Mucosa of rectum (tissue), 2 donors: ENCODE measurements at regions not wholly inside any gene's neighbourhood (a gene's known extent, or its start where the extent isn't known, plus 50 kb on each side); places are given as distances from the start of the nearest gene placed in this dataset.

Experiments
- H3K27ac ChIP-seq, 2 donors: one replicate each; pipeline ENCODE4 v1.7.0; 2013; ENCODE audit warnings: inconsistent platforms in 2 of 2, low read depth in 2 of 2, low read length in 2 of 2
- H3K27me3 ChIP-seq, 2 donors: one replicate each; pipeline ENCODE4 v1.7.0; 2013; ENCODE audit warnings: low read length in 2 of 2; ENCODE audit not compliant: control insufficient read depth in 2 of 2, insufficient read depth in 2 of 2
- H3K36me3 ChIP-seq, 2 donors: one replicate each; pipeline ENCODE4 v1.7.0; 2013; ENCODE audit warnings: low read length in 2 of 2; ENCODE audit not compliant: control insufficient read depth in 2 of 2, insufficient read depth in 2 of 2
- H3K4me1 ChIP-seq, 2 donors: one replicate each; pipeline ENCODE4 v1.7.0; 2013; ENCODE audit warnings: low read length in 2 of 2, mild to moderate bottlenecking in 1 of 2; ENCODE audit not compliant: control insufficient read depth in 2 of 2, insufficient read depth in 2 of 2
- H3K4me3 ChIP-seq, 2 donors: one replicate each; pipeline ENCODE4 v1.7.0; 2013; ENCODE audit warnings: low read length in 2 of 2
- H3K9ac ChIP-seq, 2 donors: one replicate each; pipeline ENCODE4 v1.7.0; 2013; ENCODE audit warnings: low read length in 2 of 2, low read depth in 1 of 2, mild to moderate bottlenecking in 1 of 2
- H3K9me3 ChIP-seq, 2 donors: one replicate each; pipeline ENCODE4 v1.7.0; 2013; ENCODE audit warnings: low read length in 2 of 2; ENCODE audit not compliant: control insufficient read depth in 2 of 2
- donor health status: healthy.
- donor health status: Normal muscosa, but diverticular disease.

DNA sequence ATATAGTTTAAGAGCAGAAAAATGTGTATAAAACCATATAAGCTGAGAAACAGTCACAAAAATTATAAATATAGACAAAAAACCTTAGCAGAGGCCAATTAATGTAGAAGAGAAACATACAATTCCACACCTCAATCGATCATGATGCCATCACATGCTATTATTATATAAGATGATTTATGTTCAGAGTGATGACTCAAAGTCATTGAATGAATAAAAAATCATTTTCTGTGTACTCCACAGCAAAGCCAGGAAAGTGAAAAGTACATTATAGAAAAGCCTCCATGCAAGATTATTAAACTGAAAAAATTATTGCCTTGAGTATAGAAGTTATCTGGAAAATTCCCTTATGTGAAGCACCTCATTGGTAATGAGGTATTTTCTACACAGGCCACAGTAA lies 229.2 kb upstream of the PPFIA2 start:
- no peaks in the 10 kb centered on the region for H3K36me3 ChIP-seq
- H3K4me1 ChIP-seq, result no peaks in the 10 kb centered on the region
- no peak overlapping the region for H3K27ac ChIP-seq
- H3K9me3 ChIP-seq, result no peaks in the 10 kb centered on the region
- H3K27me3 ChIP-seq, result no peaks in the 10 kb centered on the region
- H3K9ac ChIP-seq, result no peak overlapping the region
- H3K4me3 ChIP-seq, result no peak overlapping the region

DNA sequence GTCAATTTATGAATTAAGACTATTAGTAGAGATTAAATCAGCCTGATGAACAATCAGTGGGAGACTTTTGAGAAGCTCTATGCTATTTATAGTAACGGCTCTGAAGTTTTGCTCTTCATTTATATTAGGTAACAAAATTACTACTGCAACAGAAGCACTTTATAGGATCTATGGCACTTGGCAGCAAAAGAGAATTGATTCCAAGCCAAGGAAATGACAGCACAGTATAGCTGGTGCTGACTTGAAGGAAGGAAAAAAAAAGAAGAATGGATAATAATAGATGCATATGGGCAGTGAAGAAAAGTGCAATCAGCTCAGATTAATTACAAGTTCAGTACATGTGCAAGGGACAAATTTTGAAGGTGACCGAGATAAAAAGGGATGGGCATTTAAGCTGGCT lies 228.2 kb upstream of the PPFIA2 start:
- Histone ChIP-seq H3K27ac (no peak overlapping the region), H3K36me3 (no peaks in the 10 kb centered on the region), H3K4me1 (no peaks in the 10 kb centered on the region), H3K4me3 (no peak overlapping the region), H3K9ac (no peak overlapping the region), H3K27me3 (no peaks in the 10 kb centered on the region), H3K9me3 (no peaks in the 10 kb centered on the region)

DNA sequence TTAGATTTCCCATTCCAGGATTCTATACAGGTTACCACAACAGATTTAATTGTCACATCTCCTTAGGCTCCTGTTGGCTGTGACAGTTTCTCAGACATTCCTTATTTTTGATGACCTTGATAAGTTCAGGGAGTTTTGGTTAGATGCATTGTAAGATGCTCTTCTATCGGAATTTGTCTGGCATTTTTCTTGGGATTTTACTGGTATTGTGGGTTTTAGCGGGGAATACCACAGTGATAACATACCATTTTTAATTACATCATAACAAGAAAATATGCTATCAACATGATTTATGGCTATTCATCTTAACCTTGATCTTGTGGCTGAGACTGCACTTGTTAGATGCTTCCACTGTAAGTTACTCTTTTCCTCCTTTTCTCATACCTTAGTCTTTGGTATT lies 217.5 kb upstream of the PPFIA2 start:
- Histone ChIP-seq H3K4me3 (no peak overlapping the region), H3K4me1 (no peaks in the 10 kb centered on the region), H3K36me3 (no peaks in the 10 kb centered on the region), H3K27ac (no peak overlapping the region), H3K9me3 (no peaks in the 10 kb centered on the region), H3K27me3 (no peaks in the 10 kb centered on the region), H3K9ac (no peak overlapping the region)

DNA sequence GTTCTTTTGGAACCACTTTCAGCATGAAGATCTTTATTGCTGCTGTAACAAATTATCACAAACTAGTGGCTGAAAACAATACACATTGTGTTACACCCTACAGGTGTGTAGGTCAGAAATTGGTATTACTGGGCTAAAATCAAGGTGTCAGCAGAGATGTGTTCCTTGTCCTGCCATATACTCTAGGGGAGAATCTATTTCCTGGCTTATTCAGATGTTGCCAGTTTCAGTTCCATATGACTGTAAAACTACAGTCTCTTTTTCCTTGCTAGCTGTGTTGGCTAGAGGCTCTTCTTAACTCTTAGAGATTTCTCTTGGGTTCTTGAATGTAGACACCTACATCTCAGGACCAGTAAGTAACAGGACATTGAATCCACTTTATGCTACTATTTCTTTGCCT lies 215.6 kb upstream of the PPFIA2 start:
- no peak overlapping the region for H3K9ac ChIP-seq
- H3K36me3 ChIP-seq, result no peaks in the 10 kb centered on the region
- H3K27ac ChIP-seq, result no peak overlapping the region
- H3K4me1 ChIP-seq, result no peaks in the 10 kb centered on the region
- no peak overlapping the region for H3K4me3 ChIP-seq
- H3K9me3 ChIP-seq, result no peaks in the 10 kb centered on the region
- no peaks in the 10 kb centered on the region for H3K27me3 ChIP-seq

DNA sequence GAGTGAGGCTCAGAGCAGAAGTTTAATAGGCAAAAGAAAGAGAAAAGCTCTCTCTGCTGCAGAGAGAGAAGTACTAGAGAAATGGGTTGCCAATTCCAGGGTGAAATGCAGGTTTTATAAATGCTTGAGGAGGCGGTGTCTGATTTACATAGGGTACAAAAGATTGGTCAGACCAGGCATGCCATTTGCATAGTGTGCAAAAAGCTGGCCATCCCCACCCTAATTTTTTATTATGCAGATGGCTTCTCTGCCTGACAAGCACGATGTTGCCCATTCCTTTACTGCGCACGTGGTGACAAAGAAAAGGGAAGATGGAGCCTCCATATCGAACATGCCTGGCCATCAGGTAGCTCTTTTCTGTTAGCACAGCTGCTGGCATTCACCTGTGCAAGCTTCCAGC lies 209.3 kb upstream of the PPFIA2 start:
- no peaks in the 10 kb centered on the region for H3K27me3 ChIP-seq
- no peaks in the 10 kb centered on the region for H3K4me1 ChIP-seq
- no peaks in the 10 kb centered on the region for H3K36me3 ChIP-seq
- no peak overlapping the region for H3K4me3 ChIP-seq
- no peaks in the 10 kb centered on the region for H3K9me3 ChIP-seq
- no peak overlapping the region for H3K9ac ChIP-seq
- no peak overlapping the region for H3K27ac ChIP-seq

DNA sequence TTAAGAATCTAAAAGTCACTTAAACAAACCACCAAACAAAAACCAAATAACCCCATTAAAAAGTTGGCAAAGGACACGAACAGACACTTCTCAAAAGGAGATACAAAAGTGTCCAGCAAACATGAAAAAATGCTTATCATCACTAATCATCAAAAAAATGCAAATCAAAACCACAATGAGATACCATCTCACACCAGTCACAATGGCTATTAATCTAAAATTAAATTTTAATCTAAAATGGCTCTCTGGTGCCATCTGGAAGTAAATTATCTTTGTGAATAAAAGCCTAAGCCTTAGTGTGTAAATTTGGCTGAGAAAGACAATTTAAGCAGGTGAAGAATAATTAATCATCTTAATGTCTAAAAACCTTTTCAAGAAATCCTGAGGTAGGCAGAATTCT lies 204.5 kb upstream of the PPFIA2 start:
- Histone ChIP-seq H3K9ac (no peak overlapping the region), H3K27me3 (no peaks in the 10 kb centered on the region), H3K27ac (no peak overlapping the region), H3K9me3 (no peaks in the 10 kb centered on the region), H3K36me3 (no peaks in the 10 kb centered on the region), H3K4me3 (no peak overlapping the region), H3K4me1 (no peaks in the 10 kb centered on the region)

DNA sequence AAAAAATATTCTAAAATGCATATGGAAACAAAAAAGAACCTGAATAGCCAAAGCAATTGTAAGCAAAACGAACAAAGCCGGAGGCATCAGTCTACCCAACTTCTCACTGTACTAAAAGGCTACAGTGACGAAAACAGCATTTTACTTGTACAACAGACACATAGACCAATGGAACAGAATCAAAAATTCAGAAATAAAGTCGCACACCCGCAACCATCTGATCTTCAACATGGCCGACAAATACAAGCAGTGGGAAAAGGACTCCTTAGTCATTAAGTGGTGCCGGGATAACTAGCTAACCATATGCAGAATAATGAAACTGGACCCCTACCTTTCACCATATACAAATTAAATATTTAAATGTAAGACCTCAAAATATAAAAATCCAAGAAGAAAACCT lies 203.9 kb upstream of the PPFIA2 start:
- H3K9me3 ChIP-seq, result no peaks in the 10 kb centered on the region
- no peaks in the 10 kb centered on the region for H3K27me3 ChIP-seq
- no peak overlapping the region for H3K4me3 ChIP-seq
- H3K27ac ChIP-seq, result no peak overlapping the region
- H3K4me1 ChIP-seq, result no peaks in the 10 kb centered on the region
- H3K36me3 ChIP-seq, result no peaks in the 10 kb centered on the region
- no peak overlapping the region for H3K9ac ChIP-seq

DNA sequence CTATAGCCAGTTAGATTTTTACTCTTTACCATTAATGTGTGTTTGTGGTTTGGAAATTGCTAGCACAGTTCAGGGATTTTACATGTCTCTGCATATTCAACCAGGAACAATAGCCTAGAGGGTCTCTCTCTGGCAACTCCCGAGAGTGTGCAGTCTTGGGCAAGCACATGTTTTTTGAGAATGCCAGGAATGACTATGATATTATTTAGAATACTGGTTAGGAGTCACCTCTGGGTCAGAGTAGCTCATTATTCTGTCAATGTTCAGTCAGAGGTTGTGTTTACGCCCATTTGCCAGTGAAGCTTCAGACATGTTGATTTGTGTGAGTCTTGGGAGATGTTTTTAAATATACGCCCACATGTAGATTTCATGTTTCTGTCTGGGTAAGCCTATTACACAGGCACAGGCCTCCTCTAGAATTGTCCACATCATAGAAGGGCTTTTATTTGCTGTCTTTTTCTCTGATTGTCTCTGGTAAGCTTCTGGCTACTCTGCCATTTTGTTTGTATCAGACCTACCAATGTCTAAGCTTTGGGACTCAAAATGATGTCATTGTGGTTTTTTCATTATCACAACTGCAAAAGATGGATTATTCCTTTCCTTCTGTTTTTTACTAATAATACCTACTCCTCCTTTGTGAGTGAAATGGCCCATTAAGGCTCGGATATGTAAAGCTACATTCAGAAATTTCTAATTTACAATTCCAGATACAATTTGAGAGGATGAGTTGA lies 203.1 kb upstream of the PPFIA2 start:
- H3K9me3 ChIP-seq, result no peaks in the 10 kb centered on the region
- H3K27ac ChIP-seq, result no peak overlapping the region
- no peaks in the 10 kb centered on the region for H3K27me3 ChIP-seq
- H3K4me3 ChIP-seq, result no peak overlapping the region
- H3K4me1 ChIP-seq, result no peaks in the 10 kb centered on the region
- no peak overlapping the region for H3K9ac ChIP-seq
- no peaks in the 10 kb centered on the region for H3K36me3 ChIP-seq

DNA sequence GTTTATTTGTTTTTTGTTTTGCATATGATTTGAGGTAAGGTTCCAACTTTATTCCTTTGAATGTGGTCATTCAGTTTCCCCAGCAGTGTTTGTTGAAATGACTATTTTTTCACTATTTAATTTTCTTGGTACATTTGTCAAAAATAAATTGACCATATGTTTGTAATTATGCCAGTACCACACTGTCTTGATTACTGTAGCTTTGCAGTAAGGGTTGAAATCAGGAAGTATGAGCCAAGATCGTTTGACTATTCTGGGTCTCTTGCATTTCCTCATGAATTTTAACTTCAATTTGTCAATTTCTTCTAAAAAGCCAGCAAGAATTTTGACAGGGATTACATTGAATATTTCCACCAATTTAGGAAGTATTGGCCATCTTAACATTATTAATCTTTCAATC lies 199.3 kb upstream of the PPFIA2 start:
- no peak overlapping the region for H3K27ac ChIP-seq
- H3K36me3 ChIP-seq, result no peaks in the 10 kb centered on the region
- no peaks in the 10 kb centered on the region for H3K4me1 ChIP-seq
- H3K9me3 ChIP-seq, result no peaks in the 10 kb centered on the region
- H3K27me3 ChIP-seq, result no peaks in the 10 kb centered on the region
- no peak overlapping the region for H3K4me3 ChIP-seq
- no peak overlapping the region for H3K9ac ChIP-seq

DNA sequence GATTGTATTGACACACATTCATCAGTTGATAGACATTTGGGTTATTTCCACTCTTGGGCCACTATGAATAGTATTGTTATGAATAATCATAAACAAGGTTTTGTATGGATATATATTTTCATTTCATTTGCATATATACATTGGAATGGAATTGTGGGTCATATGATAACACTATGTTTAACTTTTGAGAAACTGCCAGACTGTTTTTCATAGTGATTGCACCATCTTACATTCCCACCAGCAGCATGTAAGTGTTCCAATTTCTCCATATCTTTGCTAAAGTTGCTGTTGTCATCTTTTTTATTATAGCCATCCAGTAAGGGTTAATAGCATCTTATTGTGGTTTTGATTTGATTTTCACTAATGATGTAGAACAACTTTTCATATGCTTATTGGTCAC lies 198.5 kb upstream of the PPFIA2 start:
- Histone ChIP-seq H3K27ac (no peak overlapping the region), H3K9ac (no peak overlapping the region), H3K27me3 (no peaks in the 10 kb centered on the region), H3K4me1 (no peaks in the 10 kb centered on the region), H3K36me3 (no peaks in the 10 kb centered on the region), H3K4me3 (no peak overlapping the region), H3K9me3 (no peaks in the 10 kb centered on the region)

DNA sequence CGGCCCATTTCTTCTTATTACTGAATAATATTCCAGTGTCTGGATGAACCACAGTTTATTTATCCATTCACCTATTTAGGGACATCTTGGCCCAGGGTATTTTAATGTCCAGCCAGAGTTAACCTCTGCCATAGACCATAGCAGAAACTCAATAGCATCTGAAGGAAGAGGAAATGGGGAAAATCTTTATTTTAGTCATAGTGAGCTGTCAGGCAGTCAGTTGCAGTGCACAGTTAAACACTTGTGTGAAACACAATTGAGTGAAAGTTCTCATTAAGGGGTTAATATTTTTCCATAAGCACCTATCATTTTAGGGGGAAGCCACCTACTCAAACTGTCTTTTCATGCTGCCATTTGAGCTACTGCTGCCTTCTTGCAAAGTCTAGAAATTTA lies 197.3 kb upstream of the PPFIA2 start:
- Histone ChIP-seq H3K4me1 (no peaks in the 10 kb centered on the region), H3K36me3 (no peaks in the 10 kb centered on the region), H3K27me3 (no peaks in the 10 kb centered on the region), H3K4me3 (no peak overlapping the region), H3K27ac (no peak overlapping the region), H3K9me3 (no peaks in the 10 kb centered on the region), H3K9ac (no peak overlapping the region)
